ENCODE measurements at regions not wholly inside any gene's neighbourhood (a gene's known extent, or its start where the extent isn't known, plus 50 kb on each side); places are given as distances from the start of the nearest gene placed in this dataset.

DNA sequence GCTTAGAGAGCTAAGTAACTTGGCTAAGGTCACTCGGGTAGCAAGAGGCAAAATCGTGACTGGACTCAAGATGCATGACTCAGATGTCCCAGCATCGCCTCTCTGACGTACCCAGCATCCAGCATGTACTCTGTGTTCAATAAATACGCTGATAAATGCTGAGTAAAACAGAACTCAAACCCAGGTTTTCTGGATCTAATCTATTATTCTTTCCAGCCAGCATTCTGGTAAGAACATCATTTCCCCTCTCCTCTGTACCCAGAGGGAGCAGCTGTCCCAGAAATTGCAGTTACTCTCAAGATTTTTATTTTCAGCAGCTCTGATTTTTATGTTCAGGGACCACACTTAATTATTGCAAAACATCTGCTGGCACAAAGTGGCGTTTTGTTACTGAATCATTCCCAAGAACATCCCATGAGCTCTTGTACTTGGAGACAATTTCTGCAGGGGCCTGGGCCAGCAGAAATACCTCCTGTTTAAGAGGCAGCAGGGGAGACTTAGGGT, 249.0 kb downstream of the PRDM2 start:
- TF ChIP-seq REST (IDR thresholded peaks at IDR 0.05; ENCODE audit: insufficient replicate concordance, low read depth) (no peak), CTCF (IDR thresholded peaks at IDR 0.05; ENCODE audit: insufficient read depth, low read length) (no peak)
